ENCODE measurements at regions not wholly inside any gene's neighbourhood (a gene's known extent, or its start where the extent isn't known, plus 50 kb on each side); places are given as distances from the start of the nearest gene placed in this dataset.

DNA sequence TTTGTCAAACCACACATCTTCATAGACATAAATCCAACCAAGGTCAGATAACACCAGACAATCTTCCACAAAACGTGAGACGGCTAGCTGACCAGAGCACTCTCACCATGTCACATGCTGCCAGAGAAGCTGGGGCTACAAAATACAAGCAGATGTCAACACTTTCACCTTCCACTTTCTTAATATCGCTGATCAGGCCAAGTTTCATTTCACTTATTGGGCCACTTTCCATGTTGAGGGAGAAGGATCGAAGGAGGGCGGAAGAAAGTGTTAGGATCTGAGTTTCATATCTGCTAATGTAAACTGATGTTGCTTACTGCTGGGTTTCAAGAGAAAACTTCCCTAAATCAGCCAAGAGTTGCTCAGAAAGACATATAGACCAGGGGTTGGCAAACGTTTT lies 177.0 kb upstream of the PRDM1 start:
- DNase-seq (ENCODE audit: low spot score), result no peak

DNA sequence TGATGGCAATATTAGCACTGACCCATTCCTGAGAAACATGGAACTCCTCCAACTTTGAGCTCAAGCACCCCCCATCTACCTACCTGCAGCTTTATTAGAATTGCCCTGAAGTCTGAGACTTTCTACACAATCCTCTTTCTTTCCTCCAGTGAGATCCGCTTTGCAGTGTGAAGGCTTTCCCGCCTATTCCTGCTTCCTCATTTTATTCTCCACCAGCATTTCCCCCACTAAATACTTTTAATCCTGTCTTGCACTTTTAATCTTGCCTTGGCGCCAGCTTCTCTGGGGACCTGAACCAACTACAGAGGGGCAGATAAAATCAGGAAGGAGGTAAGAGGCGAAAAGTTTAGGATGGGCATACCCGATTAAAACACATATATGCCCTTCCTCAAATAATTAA lies 178.1 kb upstream of the PRDM1 start:
- DNase-seq (ENCODE audit: low spot score), result no peak

DNA sequence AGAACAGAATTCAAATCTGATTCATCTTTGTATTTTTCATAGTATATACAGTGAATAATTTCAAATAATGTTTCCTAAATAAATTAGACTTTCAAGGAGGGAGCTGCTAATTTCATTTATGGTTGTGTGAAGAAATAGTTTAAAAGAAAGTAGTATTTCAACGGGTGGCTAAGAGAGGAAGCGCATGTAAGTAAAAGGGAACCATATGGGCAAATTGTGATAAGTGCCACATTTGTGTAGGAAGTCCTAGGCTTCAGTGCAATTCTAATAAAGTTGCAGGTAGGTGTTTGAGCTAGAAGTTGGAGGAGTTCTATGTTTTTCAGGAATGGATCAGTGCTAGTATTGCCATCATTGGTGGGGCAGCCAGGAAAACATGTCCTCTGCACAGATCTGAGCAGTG lies 178.8 kb upstream of the PRDM1 start:
- no peak for DNase-seq (ENCODE audit: low spot score)

DNA sequence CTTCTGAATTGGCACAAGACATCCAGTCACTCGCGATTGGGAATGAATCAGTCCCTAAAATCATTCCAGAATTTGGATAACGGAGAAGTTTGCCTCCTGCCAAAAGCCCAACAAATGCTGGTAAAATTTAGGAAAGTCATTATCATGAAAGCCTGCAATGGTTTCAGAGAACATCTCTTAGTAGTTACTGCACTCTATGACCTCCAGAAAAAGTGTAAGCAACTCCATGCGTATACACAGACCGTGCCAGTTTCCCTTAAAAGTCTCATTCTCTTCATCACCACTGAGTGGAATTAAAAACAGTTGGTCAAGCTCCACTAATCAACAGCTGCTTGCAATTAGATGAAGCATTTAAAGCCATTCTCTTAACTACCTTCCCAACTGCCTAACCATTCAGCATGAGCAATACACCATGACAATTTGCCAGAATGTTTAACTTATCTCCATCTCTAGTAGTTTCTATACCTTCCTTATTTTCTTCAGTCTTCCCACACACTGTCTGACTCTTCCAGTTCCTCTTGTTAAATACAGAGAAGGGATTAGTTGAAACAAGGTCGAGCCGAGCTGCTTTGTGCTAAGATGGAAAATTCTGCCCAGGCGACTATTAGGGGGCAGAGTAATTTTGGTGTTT lies 183.6 kb upstream of the PRDM1 start:
- no peak for DNase-seq (ENCODE audit: low spot score)

DNA sequence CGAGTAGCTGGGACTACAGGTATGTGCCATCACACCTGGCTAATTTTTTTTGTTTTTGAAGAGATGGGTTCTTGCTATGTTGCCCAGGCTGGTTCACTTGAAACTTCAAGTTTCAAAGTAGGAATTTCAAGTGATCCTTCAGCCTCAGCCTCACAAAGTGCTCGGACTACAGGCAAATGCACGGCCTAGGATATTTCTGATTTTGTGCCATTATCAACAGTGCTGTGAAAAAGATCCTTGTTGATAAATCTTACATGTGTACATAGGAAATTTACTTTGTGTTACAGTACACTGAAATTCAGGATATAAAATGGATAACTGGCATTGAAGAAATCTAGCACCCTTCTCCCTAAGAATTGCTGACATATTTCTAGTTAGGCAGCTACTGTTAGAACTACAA lies 184.6 kb upstream of the PRDM1 start:
- no peak for DNase-seq (ENCODE audit: low spot score)

DNA sequence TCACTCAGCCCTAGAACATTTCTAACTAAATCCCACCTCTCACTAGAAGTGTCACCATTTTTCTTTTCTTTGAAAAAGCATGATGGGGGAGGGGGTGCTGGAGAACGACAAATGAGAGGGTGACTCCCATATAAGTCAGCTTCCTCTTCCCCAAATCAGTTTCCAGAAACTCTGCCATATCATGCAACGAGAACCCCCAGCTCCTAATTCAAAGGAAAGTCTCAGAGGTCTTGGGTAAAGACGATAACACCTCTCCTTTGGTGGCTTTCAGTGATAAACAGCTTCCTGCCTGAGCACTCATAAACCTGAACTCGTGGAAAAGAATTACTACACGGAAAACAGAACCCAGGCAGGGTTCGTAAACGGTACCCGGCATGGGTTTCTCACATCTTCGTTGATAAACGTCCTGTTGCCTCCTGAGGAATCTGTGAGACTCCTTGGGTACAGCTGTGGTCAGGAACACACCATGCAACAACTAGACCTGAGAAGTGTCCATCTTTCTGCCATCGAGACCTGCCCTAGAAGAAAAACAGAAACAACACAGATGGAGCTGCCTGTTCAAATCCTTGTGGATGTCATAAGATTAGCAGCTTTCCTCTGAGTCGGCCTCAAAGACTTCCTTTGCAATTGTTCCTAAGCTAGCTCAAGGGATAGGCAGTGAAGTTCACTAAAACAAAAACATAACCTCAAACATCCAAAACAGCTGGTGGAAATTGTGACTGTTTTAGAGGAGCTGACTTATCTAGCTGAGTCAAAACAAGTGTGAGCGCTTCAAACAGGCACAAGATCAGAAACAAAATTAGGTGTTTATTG lies 185.8 kb upstream of the PRDM1 start:
- DNase-seq (ENCODE audit: low spot score), result no peak

DNA sequence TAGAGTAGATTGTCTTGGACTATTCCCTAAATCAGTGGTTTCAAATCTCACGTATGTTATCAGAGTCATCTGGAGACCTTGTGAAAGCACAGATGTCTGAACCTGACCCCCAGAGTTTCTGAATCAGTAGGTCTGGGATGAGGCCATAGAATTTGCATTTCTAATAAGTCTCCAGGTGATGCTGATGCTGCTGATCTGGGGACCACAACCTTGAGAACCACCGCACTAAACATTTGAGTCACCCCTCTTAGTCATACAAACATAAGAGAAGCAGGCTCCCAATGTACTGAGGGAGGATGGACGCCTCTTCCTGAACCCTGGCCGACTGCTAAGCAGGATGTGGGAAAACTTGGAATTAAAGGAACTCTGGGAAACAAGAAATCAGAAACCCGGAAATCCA lies 187.8 kb upstream of the PRDM1 start:
- DNase-seq (ENCODE audit: low spot score), result peak; percentile 50

DNA sequence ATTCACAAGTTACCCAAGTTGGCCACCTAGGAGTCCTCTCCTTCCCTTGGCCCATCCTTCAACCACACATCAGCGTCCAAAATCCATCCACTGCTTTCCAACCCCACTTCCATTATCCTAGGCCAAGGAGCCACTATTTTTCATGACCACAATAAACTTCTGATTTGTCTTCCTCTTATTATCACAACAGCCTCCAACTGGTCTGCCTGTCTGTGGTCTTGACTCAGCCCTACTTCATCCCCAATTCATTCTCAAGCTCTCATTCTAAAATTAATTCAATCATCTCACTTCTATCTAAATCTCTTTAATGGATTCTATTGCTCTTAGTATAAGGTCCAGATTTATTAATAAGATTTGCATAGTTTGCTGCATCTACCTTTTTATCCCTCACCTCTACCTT lies 189.0 kb upstream of the PRDM1 start:
- DNase-seq (ENCODE audit: low spot score), result no peak

DNA sequence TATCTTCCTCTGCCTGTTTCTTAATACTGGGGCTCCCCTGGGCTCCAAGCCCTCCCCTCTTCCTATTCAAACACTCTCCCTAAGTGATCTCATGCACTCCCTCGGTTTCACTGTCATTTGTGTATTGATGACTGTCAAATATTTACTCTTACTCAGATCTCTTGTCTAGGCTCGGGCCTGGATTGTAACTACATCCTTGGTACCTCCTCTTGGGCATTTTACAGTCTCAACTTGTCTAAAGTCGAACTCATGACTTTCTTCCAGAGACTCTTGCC lies 189.4 kb upstream of the PRDM1 start:
- DNase-seq (ENCODE audit: low spot score), result no peak

DNA sequence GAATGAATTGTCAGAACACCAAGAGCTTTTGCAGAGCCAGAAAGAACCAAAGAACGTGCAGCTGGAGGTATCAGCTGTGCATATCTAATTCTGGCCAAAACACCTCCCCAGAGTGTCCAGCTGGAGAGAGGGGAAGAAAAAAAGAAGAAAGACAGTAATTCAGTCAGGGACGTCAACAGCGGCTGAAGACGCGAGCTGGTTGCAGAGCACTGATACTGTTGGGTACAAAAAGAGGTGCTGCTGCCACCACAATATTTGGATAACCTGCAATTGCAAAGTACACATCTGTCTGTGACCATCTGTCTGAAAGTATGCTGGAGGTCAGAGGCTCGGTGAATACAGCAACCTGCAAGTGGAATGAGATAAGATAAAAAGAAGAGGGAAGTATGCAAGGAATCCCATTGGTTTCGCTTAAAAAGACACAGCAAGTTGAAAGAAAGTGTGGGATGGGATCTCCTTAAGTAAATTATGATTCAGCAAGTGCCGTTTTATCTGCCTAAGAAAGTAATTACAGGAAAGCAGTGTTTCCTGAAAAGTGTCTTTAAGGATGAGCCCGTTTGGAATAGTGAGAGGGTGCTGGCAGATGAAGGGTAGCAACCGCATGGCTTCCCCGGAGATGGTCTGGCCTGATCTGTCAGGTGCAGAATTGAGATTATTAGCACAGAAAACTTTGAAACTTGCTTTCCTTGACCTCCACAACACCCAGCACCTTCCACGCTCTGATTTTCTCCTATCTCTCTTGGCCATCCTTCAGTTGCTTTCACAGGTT lies 189.9 kb upstream of the PRDM1 start:
- no peak for DNase-seq (ENCODE audit: low spot score)

DNA sequence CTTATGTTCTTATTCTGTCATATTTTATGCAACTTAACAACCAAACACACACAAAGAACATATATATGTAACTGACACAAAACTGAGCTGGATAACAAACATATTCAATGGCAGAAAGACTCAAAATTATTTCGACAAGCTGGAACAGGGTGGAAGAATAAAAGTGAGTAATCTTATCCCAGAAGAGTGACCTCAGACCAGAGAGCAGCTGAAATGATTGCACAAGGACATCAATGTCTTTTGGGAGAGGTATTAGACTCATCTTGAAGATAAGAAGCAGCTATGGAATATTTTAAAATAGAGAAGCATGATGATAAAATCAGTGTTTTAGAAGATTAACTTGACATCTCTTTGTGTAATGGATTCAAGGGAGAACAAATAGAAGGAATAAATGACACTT lies 191.6 kb upstream of the PRDM1 start:
- DNase-seq (ENCODE audit: low spot score), result no peak

DNA sequence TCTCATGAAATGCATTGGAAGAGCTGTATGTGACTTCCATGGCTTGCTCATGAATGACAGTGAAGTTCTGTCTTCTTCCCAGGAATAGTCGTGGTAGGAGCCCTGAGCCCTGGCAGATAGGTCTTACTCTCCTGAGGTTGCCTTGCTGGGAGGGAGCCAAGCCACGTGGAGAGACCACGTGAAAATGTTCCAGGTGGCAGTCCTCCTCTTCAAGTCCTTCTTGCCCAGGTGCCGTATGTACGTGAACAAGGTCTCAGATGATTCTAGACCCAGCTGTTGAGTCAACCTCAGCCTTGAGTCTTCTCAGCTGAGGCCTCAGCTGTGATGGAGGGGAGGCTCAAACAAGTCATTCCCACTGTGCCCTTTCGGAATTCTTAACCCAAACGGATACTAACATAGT lies 192.4 kb upstream of the PRDM1 start:
- no peak for DNase-seq (ENCODE audit: low spot score)

DNA sequence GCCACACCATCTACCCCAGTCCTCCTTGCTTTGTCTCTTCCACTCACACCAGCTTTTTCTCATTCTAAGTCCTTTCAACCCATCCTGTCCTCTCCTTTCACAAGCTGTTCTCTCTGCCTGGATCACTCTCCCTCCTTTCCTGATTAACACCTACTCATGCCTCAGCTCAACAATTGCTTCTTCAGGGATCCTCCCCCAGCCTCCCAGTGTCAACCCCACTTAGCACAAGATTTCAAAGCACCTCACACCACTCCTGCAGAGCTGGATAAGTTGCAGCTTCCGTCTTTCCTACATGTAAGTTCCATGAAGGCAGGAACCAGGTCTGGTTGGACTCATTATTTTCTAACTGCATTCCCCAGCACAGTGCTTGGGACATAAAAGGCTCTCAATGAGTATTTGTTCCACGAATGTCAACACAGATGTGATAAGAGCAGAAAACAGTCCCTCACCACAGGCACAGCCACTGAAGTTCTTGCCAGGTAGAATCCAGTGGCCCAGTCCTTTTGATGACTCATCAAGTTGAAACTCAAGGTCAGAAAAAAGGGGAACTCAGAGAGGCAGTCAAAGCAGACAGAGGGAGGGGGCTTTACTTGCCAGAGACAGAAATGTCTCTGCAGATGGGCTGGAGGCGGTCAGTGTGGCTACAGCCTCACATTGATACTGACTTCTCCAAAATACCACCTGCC lies 193.4 kb upstream of the PRDM1 start:
- no peak for DNase-seq (ENCODE audit: low spot score)

DNA sequence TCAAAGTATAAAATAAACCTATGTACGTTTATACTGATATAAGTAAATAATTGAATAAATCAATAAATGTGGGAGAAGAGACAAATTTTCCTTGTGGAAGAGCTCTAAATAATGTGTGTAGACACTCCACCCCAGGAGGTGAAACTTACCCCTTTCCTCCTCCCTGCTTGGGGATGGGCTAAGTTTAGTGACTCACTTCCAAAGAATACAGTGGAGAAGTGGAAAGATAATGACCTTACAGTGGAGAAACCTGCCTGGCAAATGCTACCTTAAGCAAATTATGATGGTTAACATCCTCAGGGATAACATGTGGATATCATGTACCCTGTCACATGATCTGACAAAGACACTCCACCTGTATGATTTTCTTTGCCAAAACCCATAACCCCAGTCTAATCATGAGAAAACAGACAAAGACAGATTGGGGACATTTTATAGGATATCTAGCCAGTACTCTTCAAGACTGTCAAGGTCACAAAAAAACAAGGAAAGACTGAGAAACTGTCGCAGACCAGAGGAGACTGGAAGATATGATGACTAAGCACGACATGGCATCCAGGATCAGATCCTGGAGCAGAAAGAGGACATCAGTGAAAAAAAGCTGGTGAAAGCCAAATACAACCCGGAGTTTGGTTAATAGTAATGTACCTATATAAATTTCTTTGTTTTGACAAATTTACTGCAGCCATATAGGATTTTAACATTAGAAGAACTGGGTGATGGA lies 195.5 kb upstream of the PRDM1 start:
- DNase-seq (ENCODE audit: low spot score), result no peak

DNA sequence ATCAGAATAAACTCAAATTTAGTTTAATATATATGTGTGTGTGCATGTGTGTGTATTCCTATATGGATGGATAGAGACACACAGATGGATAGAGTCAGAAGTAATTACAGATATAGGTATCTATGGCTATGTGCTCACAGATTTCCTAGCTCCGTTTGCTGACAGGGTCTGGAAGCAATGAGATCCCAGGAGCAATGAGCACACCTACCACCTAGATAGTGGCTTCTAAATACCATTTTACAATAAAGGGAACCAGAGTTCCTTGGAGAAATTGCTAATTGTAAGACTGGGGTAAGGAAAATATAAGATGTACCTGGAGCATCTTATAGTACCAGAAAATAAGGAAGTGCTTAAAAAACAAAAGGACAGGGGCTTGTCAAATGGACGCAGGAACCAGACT lies 196.2 kb upstream of the PRDM1 start:
- DNase-seq (ENCODE audit: low spot score), result no peak

DNA sequence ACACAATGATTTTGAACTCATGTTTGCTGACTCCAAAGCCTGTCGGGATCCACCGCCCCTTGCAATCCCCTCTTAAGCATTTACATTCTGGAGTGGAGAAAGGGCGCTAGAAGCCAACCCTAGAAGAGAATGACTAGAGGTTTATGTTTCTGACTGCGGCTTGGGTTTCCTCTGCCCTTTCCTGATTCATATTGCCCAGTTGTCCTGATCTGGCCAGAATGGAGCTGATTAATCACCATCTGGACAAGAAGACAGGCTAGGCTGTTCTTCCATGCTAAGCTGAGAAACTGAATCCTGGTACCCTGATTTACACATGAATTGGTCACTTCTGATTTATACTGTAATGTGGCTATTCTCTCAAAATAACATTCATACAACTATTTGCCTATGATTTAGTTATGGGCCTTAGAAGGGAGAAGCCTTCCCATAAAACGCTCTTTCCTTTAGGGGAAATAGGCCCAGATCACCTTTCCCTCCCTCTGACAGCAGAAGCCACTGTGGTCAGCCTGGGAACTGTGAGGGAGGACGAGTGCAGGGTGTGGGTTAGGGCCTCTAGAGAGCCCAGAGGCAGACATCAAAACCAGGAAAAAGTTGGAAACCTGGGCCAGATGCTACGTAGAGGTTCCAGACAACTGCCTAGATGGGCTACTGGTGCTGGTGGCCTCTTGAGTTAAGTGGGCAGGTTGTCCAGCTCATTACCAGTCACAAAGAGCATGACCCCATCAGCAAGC lies 199.2 kb upstream of the PRDM1 start:
- DNase-seq (ENCODE audit: low spot score), result no peak

DNA sequence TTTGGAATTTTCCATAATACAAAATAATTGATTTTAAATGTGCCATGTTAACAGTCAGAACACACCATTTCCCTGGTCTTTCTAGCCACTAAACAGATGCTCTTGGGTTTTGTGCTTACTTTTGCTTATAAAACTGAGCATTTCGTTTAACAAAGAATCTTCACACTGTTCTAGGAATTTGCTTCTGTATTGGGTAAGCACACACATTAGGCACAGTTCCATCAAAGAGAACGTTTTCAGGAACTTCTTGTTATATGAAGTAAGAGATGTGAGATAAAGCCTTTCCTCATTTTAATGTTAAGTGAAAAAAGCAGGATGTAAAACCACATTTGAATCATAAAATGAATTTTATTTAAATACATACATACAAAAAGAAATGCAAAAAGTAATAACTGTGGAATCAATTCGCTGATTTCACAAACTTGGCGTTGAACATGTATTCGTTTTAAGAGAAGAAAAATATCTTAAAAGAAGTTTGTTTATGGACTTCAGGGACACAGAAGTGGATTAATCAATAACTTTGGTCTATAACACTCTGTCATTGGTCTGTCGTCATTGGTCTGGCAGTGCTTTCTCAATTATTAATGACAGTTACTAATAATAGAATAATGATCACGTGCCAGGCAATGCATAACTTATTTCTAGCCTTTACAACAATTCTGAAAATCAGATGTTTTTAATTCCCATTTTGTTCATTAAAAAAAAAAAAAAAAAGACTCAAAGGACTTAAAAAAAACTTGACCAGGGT lies 199.9 kb upstream of the PRDM1 start:
- no peak for DNase-seq (ENCODE audit: low spot score)

DNA sequence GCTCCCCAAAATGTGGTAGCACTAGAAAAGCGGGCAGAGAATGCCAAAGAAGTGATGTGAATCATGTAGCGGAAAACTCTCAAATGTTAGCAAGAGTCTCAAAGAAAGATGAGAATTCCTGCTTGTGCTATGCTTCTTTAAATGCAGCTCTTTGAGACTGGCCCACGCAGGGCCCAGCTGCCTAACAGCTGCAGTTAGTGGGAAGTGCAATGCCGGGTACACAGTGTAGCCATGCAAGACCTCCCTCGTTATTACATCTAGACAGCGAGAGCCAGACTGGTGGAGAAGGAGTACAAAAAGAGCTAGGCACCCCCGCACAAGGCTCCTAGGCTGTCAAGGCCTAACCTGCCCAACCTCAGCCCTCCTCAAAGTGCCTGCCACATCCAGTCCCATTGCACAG lies 201.7 kb upstream of the PRDM1 start:
- no peak for DNase-seq (ENCODE audit: low spot score)

DNA sequence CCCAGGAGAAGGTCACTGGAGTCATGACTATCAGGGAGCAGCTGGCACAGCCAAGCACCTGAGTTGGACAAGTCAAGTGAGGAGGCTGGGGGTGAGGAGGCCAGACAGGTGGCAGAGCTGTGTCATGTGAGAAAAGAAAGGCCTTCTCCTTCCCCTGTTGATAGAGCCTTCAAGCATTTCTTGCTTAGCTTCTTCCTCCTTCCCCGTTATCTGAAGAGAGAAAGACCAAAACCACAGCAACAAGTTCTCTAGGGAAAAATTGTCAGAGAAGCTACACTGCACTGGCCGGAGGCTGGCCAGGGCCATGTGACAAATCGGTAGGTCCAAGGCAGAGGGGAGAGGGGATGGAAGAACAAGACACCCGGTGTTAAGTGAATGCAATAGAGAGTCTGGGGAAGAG lies 202.1 kb upstream of the PRDM1 start:
- DNase-seq (ENCODE audit: low spot score), result no peak

DNA sequence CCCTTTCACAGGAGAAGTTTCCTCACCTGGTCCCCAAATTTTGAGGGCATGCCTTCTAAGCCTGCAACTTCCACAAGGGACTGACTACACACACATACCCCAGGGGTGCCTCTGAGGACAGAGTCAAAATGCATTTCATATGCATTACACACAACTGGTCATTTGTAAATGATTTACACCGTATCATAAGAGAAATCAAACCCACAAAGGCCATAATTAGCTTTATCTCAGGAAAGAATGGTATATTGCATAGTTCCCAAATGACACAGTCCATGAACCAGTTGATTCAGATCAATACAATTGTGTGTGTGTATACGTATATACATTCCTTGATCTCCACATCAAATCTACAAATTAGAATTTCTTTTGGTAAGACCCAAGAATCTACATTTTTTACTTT lies 203.3 kb upstream of the PRDM1 start:
- no peak for DNase-seq (ENCODE audit: low spot score)
